Prostate gland (tissue), 2 donors: ENCODE measurements at regions not wholly inside any gene's neighbourhood (a gene's known extent, or its start where the extent isn't known, plus 50 kb on each side); places are given as distances from the start of the nearest gene placed in this dataset.

Experiments
- POLR2A ChIP-seq: fragments of 450-650 bp; IDR thresholded peaks from one replicate; pipeline ENCODE4 v1.6.1; 2016; ENCODE audit warnings: antibody characterized with exemption, mild to moderate bottlenecking
- POLR2AphosphoS5 ChIP-seq: sonication (generic); formaldehyde crosslinking; IDR thresholded peaks from one replicate; pipeline ENCODE4 v1.6.1; 2017; ENCODE audit warnings: antibody characterized with exemption
- TF ChIP-seq, protein P1 (sequence below), 4 experiments: fragments of 200-600 bp in 2 of 4; fragments of 450-650 bp in 2 of 4; sonication (generic) in 2 of 4; IDR thresholded peaks; 1 replicate in 3 of 4; 2 replicates in 1 of 4; pipeline ENCODE4 v1.5.1; 2016 to 2019; ENCODE audit warnings: antibody characterized with exemption in 4 of 4, mild to moderate bottlenecking in 2 of 4, moderate library complexity in 2 of 4

DNA sequence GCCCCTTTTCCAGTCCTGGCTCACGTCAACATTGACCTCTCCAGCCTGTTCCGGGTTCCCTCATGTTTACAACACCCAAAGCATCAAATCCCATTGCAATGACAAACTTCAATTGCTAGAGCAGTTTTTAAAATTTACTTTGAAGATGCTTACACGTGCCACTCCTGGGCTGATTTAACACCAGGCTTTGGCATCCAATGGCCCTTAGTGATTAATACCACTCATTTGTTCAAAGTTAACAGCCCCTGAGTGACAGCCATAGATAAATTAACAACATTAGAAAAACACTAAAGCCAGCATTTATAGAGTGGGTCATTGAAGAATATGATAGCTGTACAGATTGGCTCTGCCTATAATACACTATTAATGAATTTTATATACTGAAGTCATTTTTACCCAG is 135.1 kb downstream of the PMP22 start:
- TF ChIP-seq, protein P1, sequence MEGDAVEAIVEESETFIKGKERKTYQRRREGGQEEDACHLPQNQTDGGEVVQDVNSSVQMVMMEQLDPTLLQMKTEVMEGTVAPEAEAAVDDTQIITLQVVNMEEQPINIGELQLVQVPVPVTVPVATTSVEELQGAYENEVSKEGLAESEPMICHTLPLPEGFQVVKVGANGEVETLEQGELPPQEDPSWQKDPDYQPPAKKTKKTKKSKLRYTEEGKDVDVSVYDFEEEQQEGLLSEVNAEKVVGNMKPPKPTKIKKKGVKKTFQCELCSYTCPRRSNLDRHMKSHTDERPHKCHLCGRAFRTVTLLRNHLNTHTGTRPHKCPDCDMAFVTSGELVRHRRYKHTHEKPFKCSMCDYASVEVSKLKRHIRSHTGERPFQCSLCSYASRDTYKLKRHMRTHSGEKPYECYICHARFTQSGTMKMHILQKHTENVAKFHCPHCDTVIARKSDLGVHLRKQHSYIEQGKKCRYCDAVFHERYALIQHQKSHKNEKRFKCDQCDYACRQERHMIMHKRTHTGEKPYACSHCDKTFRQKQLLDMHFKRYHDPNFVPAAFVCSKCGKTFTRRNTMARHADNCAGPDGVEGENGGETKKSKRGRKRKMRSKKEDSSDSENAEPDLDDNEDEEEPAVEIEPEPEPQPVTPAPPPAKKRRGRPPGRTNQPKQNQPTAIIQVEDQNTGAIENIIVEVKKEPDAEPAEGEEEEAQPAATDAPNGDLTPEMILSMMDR (IDR thresholded peaks at IDR 0.05): no peak
- TF ChIP-seq POLR2AphosphoS5 (no peak), POLR2A (no peak)
